HEK293 (cell line): ENCODE measurements at regions not wholly inside any gene's neighbourhood (a gene's known extent, or its start where the extent isn't known, plus 50 kb on each side); places are given as distances from the start of the nearest gene placed in this dataset.
A peak's percentile ranks its signal among the peaks of the same experiment; 100 is the strongest.

Source experiments
- CTCF ChIA-PET: fragments of 350-600 bp; formaldehyde crosslinking; extraction: SDS; loops from one replicate; lab custom pipeline; 2021; ENCODE audit warnings: antibody characterized with exemption; lab: Yijun Ruan, JAX
- POLR2A ChIA-PET: fragments of 300-600 bp; formaldehyde crosslinking; extraction: SDS; loops from one replicate; lab custom pipeline; 2020; ENCODE audit warnings: antibody characterized with exemption, inconsistent platforms; lab: Yijun Ruan, JAX
- H3K27ac ChIP-seq: fragments of 200-500 bp; sonication (Bioruptor generic); 2 replicates; pipeline ENCODE4 v1.5.1; 2014; ENCODE audit warnings: low read depth, low read length, control low read depth, inconsistent platforms; ENCODE audit errors: extremely low read depth
- H3K36me3 ChIP-seq, 2 experiments: fragments of 200-500 bp in 1 of 2; sonication (Bioruptor generic) in 1 of 2; 1 replicate in 1 of 2; 2 replicates in 1 of 2; pipeline ENCODE4 v1.5.1; 2014 to 2017; ENCODE audit warnings: inconsistent platforms in 2 of 2, low read length in 2 of 2; ENCODE audit not compliant: control insufficient read depth in 2 of 2, insufficient read depth in 1 of 2
- H3K4me1 ChIP-seq: fragments of 200-500 bp; sonication (Bioruptor generic); 2 replicates; pipeline ENCODE4 v1.5.1; 2014; ENCODE audit warnings: mild to moderate bottlenecking, low read length, inconsistent platforms; ENCODE audit not compliant: control insufficient read depth, insufficient read depth
- H3K4me3 ChIP-seq: 2 replicates; pipeline ENCODE4 v1.5.1; 2011; ENCODE audit warnings: low read depth, mild to moderate bottlenecking, control low read depth, low read length, moderate library complexity
- H3K9me3 ChIP-seq: fragments of 200-500 bp; sonication (Bioruptor generic); 2 replicates; pipeline ENCODE4 v1.5.1; 2014; ENCODE audit warnings: low read depth, low read length, inconsistent platforms; ENCODE audit not compliant: control insufficient read depth, insufficient read depth
- GLI4 ChIP-seq: fragments of 450-650 bp; formaldehyde crosslinking; IDR thresholded peaks from 2 replicates; pipeline ENCODE4 v1.5.1; 2016; ENCODE audit warnings: missing biosample characterization, missing genetic modification characterization
- HOXD13 ChIP-seq: sonication (generic); formaldehyde crosslinking; IDR thresholded peaks from 2 replicates; pipeline ENCODE4 v1.8.0; 2022; ENCODE audit warnings: missing genetic modification reagents, borderline replicate concordance
- ZBTB20 ChIP-seq: fragments of 450-650 bp; formaldehyde crosslinking; IDR thresholded peaks from 2 replicates; pipeline ENCODE4 v1.5.1; 2016; ENCODE audit warnings: missing biosample characterization, missing genetic modification characterization
- ZNF140 ChIP-seq: fragments of 450-650 bp; formaldehyde crosslinking; IDR thresholded peaks from 2 replicates; pipeline ENCODE4 v1.5.1; 2016; ENCODE audit warnings: missing biosample characterization, missing genetic modification characterization
- ZNF23 ChIP-seq: fragments of 450-650 bp; formaldehyde crosslinking; IDR thresholded peaks from 2 replicates; pipeline ENCODE4 v1.5.1; 2016; ENCODE audit warnings: missing biosample characterization, missing genetic modification characterization, borderline replicate concordance
- ZNF324 ChIP-seq: fragments of 450-650 bp; formaldehyde crosslinking; IDR thresholded peaks from 2 replicates; pipeline ENCODE4 v1.5.1; 2016; ENCODE audit warnings: missing biosample characterization, missing genetic modification characterization
- ZNF449 ChIP-seq: fragments of 450-650 bp; formaldehyde crosslinking; IDR thresholded peaks from 2 replicates; pipeline ENCODE4 v1.5.1; 2017; ENCODE audit warnings: missing biosample characterization, mild to moderate bottlenecking, missing genetic modification characterization, moderate library complexity
- ZNF624 ChIP-seq: fragments of 450-650 bp; formaldehyde crosslinking; IDR thresholded peaks from 2 replicates; pipeline ENCODE4 v1.5.1; 2017; ENCODE audit warnings: missing biosample characterization, missing genetic modification characterization
- ZNF626 ChIP-seq: fragments of 450-650 bp; sonication (Bioruptor Pico); formaldehyde crosslinking; IDR thresholded peaks from 2 replicates; pipeline ENCODE4 v1.5.1; 2018; ENCODE audit warnings: missing biosample characterization, missing genetic modification characterization, inconsistent platforms
- ZNF837 ChIP-seq: fragments of 450-650 bp; formaldehyde crosslinking; IDR thresholded peaks from 2 replicates; pipeline ENCODE4 v1.5.1; 2016; ENCODE audit warnings: missing biosample characterization, missing genetic modification characterization
- ZSCAN16 ChIP-seq: fragments of 450-650 bp; formaldehyde crosslinking; IDR thresholded peaks from 2 replicates; pipeline ENCODE4 v1.5.1; 2016; ENCODE audit warnings: missing biosample characterization, missing genetic modification characterization
- TF ChIP-seq, protein P1 (sequence below): fragments of 450-650 bp; formaldehyde crosslinking; IDR thresholded peaks from 2 replicates; pipeline ENCODE4 v1.5.1; 2016; ENCODE audit warnings: missing biosample characterization, missing genetic modification characterization

DNA sequence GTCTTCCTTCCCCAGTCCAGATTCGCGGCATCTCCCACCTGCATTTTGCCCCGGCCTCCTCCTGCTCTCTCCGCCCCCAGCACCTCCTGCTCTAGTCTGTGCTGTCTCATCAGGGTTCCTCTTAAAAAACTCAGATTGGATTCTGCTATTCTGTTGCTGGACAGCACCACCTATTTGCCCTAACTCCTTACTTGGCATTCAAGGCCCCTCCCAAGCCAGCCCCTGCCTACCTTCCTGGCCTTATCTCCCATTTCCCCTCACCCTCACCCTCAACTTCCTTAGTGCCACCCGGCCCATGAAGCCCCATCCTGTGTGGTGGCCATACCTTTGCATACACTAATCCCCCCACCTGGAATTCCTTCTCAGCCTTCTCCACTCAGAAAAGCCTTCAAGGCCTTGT lies 59.9 kb upstream of the PRDM11 start:
- POLR2A ChIA-PET = no interaction called here
- no peak overlapping the region for H3K4me3 ChIP-seq
- H3K27ac ChIP-seq = no peak overlapping the region
- no peaks in the 10 kb centered on the region for H3K4me1 ChIP-seq
- CTCF ChIA-PET = interaction anchor here (1.7 kb wide), 1 partner anchor 150 kb away, joined by 7 read pairs; no protein-coding TSS in a partner anchor
- no peaks in the 10 kb centered on the region for H3K9me3 ChIP-seq
- TF ChIP-seq GLI4 (tag by site-specific recombination) (peak; percentile 99), ZNF449 (tag by site-specific recombination) (no peak), ZNF23 (tag by site-specific recombination) (no peak)
- TF ChIP-seq, protein P1, sequence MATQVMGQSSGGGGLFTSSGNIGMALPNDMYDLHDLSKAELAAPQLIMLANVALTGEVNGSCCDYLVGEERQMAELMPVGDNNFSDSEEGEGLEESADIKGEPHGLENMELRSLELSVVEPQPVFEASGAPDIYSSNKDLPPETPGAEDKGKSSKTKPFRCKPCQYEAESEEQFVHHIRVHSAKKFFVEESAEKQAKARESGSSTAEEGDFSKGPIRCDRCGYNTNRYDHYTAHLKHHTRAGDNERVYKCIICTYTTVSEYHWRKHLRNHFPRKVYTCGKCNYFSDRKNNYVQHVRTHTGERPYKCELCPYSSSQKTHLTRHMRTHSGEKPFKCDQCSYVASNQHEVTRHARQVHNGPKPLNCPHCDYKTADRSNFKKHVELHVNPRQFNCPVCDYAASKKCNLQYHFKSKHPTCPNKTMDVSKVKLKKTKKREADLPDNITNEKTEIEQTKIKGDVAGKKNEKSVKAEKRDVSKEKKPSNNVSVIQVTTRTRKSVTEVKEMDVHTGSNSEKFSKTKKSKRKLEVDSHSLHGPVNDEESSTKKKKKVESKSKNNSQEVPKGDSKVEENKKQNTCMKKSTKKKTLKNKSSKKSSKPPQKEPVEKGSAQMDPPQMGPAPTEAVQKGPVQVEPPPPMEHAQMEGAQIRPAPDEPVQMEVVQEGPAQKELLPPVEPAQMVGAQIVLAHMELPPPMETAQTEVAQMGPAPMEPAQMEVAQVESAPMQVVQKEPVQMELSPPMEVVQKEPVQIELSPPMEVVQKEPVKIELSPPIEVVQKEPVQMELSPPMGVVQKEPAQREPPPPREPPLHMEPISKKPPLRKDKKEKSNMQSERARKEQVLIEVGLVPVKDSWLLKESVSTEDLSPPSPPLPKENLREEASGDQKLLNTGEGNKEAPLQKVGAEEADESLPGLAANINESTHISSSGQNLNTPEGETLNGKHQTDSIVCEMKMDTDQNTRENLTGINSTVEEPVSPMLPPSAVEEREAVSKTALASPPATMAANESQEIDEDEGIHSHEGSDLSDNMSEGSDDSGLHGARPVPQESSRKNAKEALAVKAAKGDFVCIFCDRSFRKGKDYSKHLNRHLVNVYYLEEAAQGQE (tag by site-specific recombination) = peak; percentile 76
- H3K36me3 ChIP-seq = no peaks in the 10 kb centered on the region

DNA sequence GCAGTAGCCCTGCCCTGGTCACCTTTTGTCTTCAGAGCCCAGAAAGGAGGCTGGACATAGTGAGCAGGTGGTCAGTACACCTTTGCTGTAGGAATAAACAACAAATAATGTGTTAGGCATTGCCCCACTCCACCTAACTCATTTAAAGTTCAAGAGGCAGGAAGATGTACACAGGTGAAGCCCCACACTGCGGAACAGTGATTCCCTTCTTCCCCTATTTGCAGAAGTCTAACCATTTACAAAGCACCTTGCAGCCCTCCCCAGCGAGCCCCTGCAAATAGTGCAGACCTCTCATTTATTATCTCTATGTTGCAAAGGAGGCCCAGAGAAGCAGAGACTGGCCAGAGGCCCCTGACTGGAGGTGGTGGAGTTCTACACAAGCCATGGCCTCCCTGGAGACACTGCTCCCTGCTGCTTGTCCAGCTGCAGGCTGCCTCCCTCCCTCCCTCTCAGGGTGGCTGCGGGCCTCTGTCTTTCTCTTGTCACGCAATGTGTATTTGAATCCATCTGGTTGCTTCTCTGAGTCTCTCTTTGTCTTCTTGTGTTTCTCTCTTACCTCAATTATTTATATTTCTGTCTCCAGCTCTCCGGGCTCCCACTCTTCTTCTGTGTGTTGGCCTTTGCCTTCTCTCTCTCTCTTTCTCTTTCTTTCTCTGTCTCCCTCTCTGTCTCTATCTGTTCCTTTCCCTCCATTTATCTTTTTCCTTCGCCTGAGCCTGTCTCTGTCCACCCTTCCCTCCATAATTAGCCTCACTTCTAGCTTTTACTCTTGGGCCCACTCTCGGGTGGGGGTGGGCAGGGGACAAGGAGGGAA lies 59.1 kb upstream of the PRDM11 start:
- Histone ChIP-seq H3K4me1 (no peaks in the 10 kb centered on the region), H3K4me3 (no peak overlapping the region), H3K9me3 (no peaks in the 10 kb centered on the region), H3K27ac (no peak overlapping the region), H3K36me3 (no peaks in the 10 kb centered on the region)
- TF ChIP-seq ZNF624 (tag by site-specific recombination) (no peak), ZNF140 (tag by site-specific recombination) (no peak), ZNF324 (tag by site-specific recombination) (no peak), HOXD13 (CRISPR knock-in tag) (no peak), ZSCAN16 (tag by site-specific recombination) (no peak)
- TF ChIP-seq, protein P1 (tag by site-specific recombination) = no peak
- ChIA-PET CTCF (interaction anchor here (0.6 to 1.7 kb wide), 8 partner anchors 16 to 259 kb away, joined by 3 to 7 read pairs (median 3); no protein-coding TSS in a partner anchor), POLR2A (no interaction called here)

DNA sequence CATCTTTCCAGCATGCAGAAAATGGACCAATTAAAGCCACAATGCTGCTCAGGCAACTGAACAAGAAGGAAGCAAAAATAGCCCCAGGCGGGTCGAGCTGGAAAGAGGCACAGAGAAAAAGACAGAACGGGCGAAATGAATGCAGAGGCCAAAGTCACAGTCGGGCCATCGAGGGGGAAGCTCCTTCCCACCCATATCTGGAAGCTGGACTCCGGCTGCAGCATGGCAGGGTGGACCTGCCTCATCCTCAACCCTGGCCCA lies 58.6 kb upstream of the PRDM11 start:
- Histone ChIP-seq H3K4me1 (no peaks in the 10 kb centered on the region), H3K9me3 (no peaks in the 10 kb centered on the region), H3K36me3 (no peaks in the 10 kb centered on the region), H3K27ac (no peak overlapping the region), H3K4me3 (no peak overlapping the region)
- TF ChIP-seq ZNF837 (tag by site-specific recombination) (no peak), ZNF626 (tag by site-specific recombination) (no peak), ZBTB20 (tag by site-specific recombination) (no peak)
- ChIA-PET POLR2A (no interaction called here), CTCF (interaction anchor here (0.6 to 1.7 kb wide), 9 partner anchors 16 to 258 kb away, joined by 3 to 7 read pairs (median 3); no protein-coding TSS in a partner anchor)
